ENCODE measurements at regions not wholly inside any gene's neighbourhood (a gene's known extent, or its start where the extent isn't known, plus 50 kb on each side); places are given as distances from the start of the nearest gene placed in this dataset.

GRCh38 chr2:67516362-67516761 is 119.2 kb downstream of the ETAA1 start:
- TF ChIP-seq ZNF646 (CRISPR knock-in tag; IDR thresholded peaks at IDR 0.05) (no peak), POLR2G (IDR thresholded peaks at IDR 0.05; ENCODE audit: low read depth, low read length) (no peak), HOXA7 (CRISPR knock-in tag; IDR thresholded peaks at IDR 0.05) (no peak), TAF1 (CRISPR knock-in tag; IDR thresholded peaks at IDR 0.05) (no peak)
- 34% methylated on average over 5 of the region's 5 CpGs for WGBS (ENCODE audit: low lambda C conversion rate)
- Histone ChIP-seq H3K4me3 (replicated peaks in 1 of 3; ENCODE audit: insufficient read depth in 1 of 3, low read depth in 2 of 3, low read length in 3 of 3) (no peak overlapping the region), H2AFZ (ENCODE audit: low read length) (no peak overlapping the region), H3K9me3 (ENCODE audit: low read length) (no peaks in the 10 kb centered on the region), H3K79me2 (ENCODE audit: insufficient read depth, low read length) (no peaks in the 10 kb centered on the region), H3K27ac (ENCODE audit: extremely low read length, insufficient read depth, low read length) (no peak overlapping the region), H3K4me2 (ENCODE audit: low read depth, low read length) (no peak overlapping the region), H4K20me1 (ENCODE audit: insufficient read depth, low read length) (no peaks in the 10 kb centered on the region), H3K27me3 (ENCODE audit: control insufficient read depth in 1 of 2, insufficient read depth in 2 of 2, low read length in 2 of 2) (no peaks in the 10 kb centered on the region), H3K9ac (ENCODE audit: insufficient read depth, low read depth, low read length) (no peak overlapping the region), H3K4me1 (ENCODE audit: insufficient read depth, low read length) (no peaks in the 10 kb centered on the region), H3K36me3 (replicated peaks in 1 of 2; ENCODE audit: control insufficient read depth in 1 of 2, insufficient read depth in 2 of 2, low read length in 2 of 2) (no peaks in the 10 kb centered on the region)
- ATAC-seq (no peak), FAIRE-seq (no peak), DNase-seq (ENCODE audit: low spot score) (no peak)
- in situ Hi-C loops (cut with HindIII; ENCODE audit: extremely low pct_ligation_motif_present, low pct_unique_long_range_greater_than_20kb) (no loop called here), intact Hi-C loops (cut with micrococcal nuclease; ENCODE audit: unreplicated experiment) (no loop called here)
- BruUV-seq (replicated peaks) = no TSS peak
- CTCF ChIA-PET (ENCODE audit: low intra/inter-chr PET ratio, low total read pairs) = no interaction called here
- POLR2A ChIA-PET = no interaction called here
